Stimulated activated naive CD8-positive, alpha-beta T cell treated with anti-CD3 and anti-CD28 coated beads, Interleukin-15, amount 100 ng/mL, for 72 hours (primary cell): ENCODE measurements at regions not wholly inside any gene's neighbourhood (a gene's known extent, or its start where the extent isn't known, plus 50 kb on each side); places are given as distances from the start of the nearest gene placed in this dataset.

Source experiments
- ATAC-seq: fragments of 150-1000 bp; cut with Tn5 transposase; 2 replicates; pipeline ENCODE4 v1.10.0; 2021; ENCODE audit warnings: mild to moderate bottlenecking, moderate library complexity
- DNase-seq, 2 donors: peaks; one replicate each; pipeline ENCODE4 v3.0.0; 2021 to 2022
- H3K27ac Mint-ChIP-seq, 2 donors: one replicate each; pipeline ENCODE4 v1.8.0; 2022; ENCODE audit warnings: mild to moderate bottlenecking in 2 of 2, mixed read lengths in 2 of 2, moderate library complexity in 2 of 2
- H3K27me3 Mint-ChIP-seq: one replicate; pipeline ENCODE4 v1.8.0; 2022; ENCODE audit warnings: mixed read lengths
- H3K4me1 Mint-ChIP-seq: one replicate; pipeline ENCODE4 v1.8.0; 2022; ENCODE audit warnings: mild to moderate bottlenecking, mixed read lengths
- H3K4me3 Mint-ChIP-seq, 2 donors: one replicate each; pipeline ENCODE4 v1.8.0; 2022; ENCODE audit warnings: mild to moderate bottlenecking in 2 of 2, mixed read lengths in 2 of 2, moderate library complexity in 1 of 2
- H3K9me3 Mint-ChIP-seq, 2 donors: one replicate each; pipeline ENCODE4 v1.8.0; 2022; ENCODE audit warnings: mixed read lengths in 2 of 2

- no peaks in the 10 kb centered on the region for H3K4me1 Mint-ChIP-seq
- H3K4me3 Mint-ChIP-seq = no peak overlapping the region
- ATAC-seq = no peak
- no peak for DNase-seq
- H3K9me3 Mint-ChIP-seq = peaks cover 0 to 22% of the 10 kb centered on the region in 2 donors
- H3K27me3 Mint-ChIP-seq = no peaks in the 10 kb centered on the region
- peak overlapping the region in 1 of 2 donors; percentile 61 for H3K27ac Mint-ChIP-seq
Measured at GRCh38 chr9:108664309-108665255, 191.2 kb downstream of the ACTL7B start.

GRCh38 chr9:108663422-108663821 lies 192.4 kb downstream of the ACTL7B start:
- Mint-ChIP-seq H3K27ac (no peak overlapping the region), H3K9me3 (peaks cover 9 to 34% of the 10 kb centered on the region in 2 donors), H3K27me3 (no peaks in the 10 kb centered on the region), H3K4me3 (no peak overlapping the region), H3K4me1 (no peaks in the 10 kb centered on the region)
- DNase-seq (no peak), ATAC-seq (no peak)

GRCh38 chr9:108662956-108663355 lies 192.8 kb downstream of the ACTL7B start:
- Mint-ChIP-seq H3K9me3 (peaks cover 9 to 33% of the 10 kb centered on the region in 2 donors), H3K4me3 (no peak overlapping the region)

GRCh38 chr9:108662091-108662875 lies 193.5 kb downstream of the ACTL7B start:
- no peak for ATAC-seq
- H3K4me1 Mint-ChIP-seq = no peaks in the 10 kb centered on the region
- H3K27me3 Mint-ChIP-seq = no peaks in the 10 kb centered on the region
- H3K4me3 Mint-ChIP-seq = no peak overlapping the region
- no peak for DNase-seq
- no peak overlapping the region for H3K27ac Mint-ChIP-seq
- H3K9me3 Mint-ChIP-seq = peaks cover 9 to 27% of the 10 kb centered on the region in 2 donors

More at GRCh38 chr9:108662956-108663355, 192.8 kb downstream of the ACTL7B start:
- DNase-seq = no peak
- H3K4me1 Mint-ChIP-seq = no peaks in the 10 kb centered on the region
- no peaks in the 10 kb centered on the region for H3K27me3 Mint-ChIP-seq
- H3K27ac Mint-ChIP-seq = no peak overlapping the region
- ATAC-seq = no peak

GRCh38 chr9:108656566-108656965 lies 199.2 kb downstream of the ACTL7B start:
- Mint-ChIP-seq H3K4me3 (no peak overlapping the region), H3K27ac (no peak overlapping the region), H3K4me1 (no peaks in the 10 kb centered on the region), H3K27me3 (no peaks in the 10 kb centered on the region), H3K9me3 (peaks cover 9 to 27% of the 10 kb centered on the region in 2 donors)
- DNase-seq (no peak), ATAC-seq (no peak)

- Mint-ChIP-seq H3K9me3 (peaks cover 9 to 25% of the 10 kb centered on the region in 2 donors), H3K4me1 (no peaks in the 10 kb centered on the region), H3K4me3 (no peak overlapping the region), H3K27me3 (peaks cover 2% of the 10 kb centered on the region), H3K27ac (no peak overlapping the region)
- no peak for DNase-seq
- no peak for ATAC-seq
Measured at GRCh38 chr9:108655818-108656217, 200.0 kb downstream of the ACTL7B start.

GRCh38 chr9:108654566-108654965 lies 201.2 kb downstream of the ACTL7B start:
- Mint-ChIP-seq H3K9me3 (peaks cover 9 to 13% of the 10 kb centered on the region in 2 donors), H3K27ac (no peak overlapping the region), H3K4me1 (no peaks in the 10 kb centered on the region), H3K27me3 (peaks cover 7% of the 10 kb centered on the region), H3K4me3 (no peak overlapping the region)
- ATAC-seq (no peak), DNase-seq (no peak)

- no peak overlapping the region for H3K4me3 Mint-ChIP-seq
- no peaks in the 10 kb centered on the region for H3K9me3 Mint-ChIP-seq
- DNase-seq = no peak
- no peaks in the 10 kb centered on the region for H3K4me1 Mint-ChIP-seq
- ATAC-seq = no peak
- no peak overlapping the region for H3K27ac Mint-ChIP-seq
- peaks cover 7% of the 10 kb centered on the region for H3K27me3 Mint-ChIP-seq
Measured at GRCh38 chr9:108652851-108653250, 202.9 kb downstream of the ACTL7B start.

GRCh38 chr9:108650826-108651225 lies 205.0 kb downstream of the ACTL7B start:
- ATAC-seq (no peak), DNase-seq (no peak)
- Mint-ChIP-seq H3K9me3 (no peaks in the 10 kb centered on the region), H3K4me1 (no peaks in the 10 kb centered on the region), H3K27me3 (peaks cover 7% of the 10 kb centered on the region), H3K27ac (no peak overlapping the region), H3K4me3 (no peak overlapping the region)

- no peak for DNase-seq
- Mint-ChIP-seq H3K27ac (no peak overlapping the region), H3K27me3 (peaks cover 2% of the 10 kb centered on the region), H3K4me1 (no peaks in the 10 kb centered on the region), H3K4me3 (no peak overlapping the region), H3K9me3 (peaks cover 8 to 9% of the 10 kb centered on the region in 2 donors)
- no peak for ATAC-seq
Measured at GRCh38 chr9:108645520-108645919, 210.3 kb downstream of the ACTL7B start.

GRCh38 chr9:108643731-108644510 lies 211.9 kb downstream of the ACTL7B start:
- ATAC-seq (no peak), DNase-seq (no peak)
- H3K4me3 Mint-ChIP-seq = no peak overlapping the region
- H3K4me1 Mint-ChIP-seq = no peaks in the 10 kb centered on the region
- peaks cover 8 to 9% of the 10 kb centered on the region in 2 donors for H3K9me3 Mint-ChIP-seq
- no peak overlapping the region for H3K27ac Mint-ChIP-seq
- no peaks in the 10 kb centered on the region for H3K27me3 Mint-ChIP-seq

- peaks cover 8 to 9% of the 10 kb centered on the region in 2 donors for H3K9me3 Mint-ChIP-seq
- ATAC-seq = no peak
- no peaks in the 10 kb centered on the region for H3K4me1 Mint-ChIP-seq
- H3K4me3 Mint-ChIP-seq = no peak overlapping the region
- DNase-seq = no peak
- no peaks in the 10 kb centered on the region for H3K27me3 Mint-ChIP-seq
- H3K27ac Mint-ChIP-seq = no peak overlapping the region
Measured at GRCh38 chr9:108642871-108643270, 212.9 kb downstream of the ACTL7B start.

GRCh38 chr9:108640230-108640629 lies 215.6 kb downstream of the ACTL7B start:
- H3K4me3 Mint-ChIP-seq = no peak overlapping the region
- ATAC-seq = no peak
- peaks cover 8 to 9% of the 10 kb centered on the region in 2 donors for H3K9me3 Mint-ChIP-seq
- H3K4me1 Mint-ChIP-seq = no peaks in the 10 kb centered on the region
- H3K27ac Mint-ChIP-seq = no peak overlapping the region
- H3K27me3 Mint-ChIP-seq = no peaks in the 10 kb centered on the region
- no peak for DNase-seq

- Mint-ChIP-seq H3K27ac (no peak overlapping the region), H3K4me1 (no peaks in the 10 kb centered on the region), H3K27me3 (no peaks in the 10 kb centered on the region), H3K4me3 (no peak overlapping the region), H3K9me3 (peaks cover 8 to 9% of the 10 kb centered on the region in 2 donors)
- ATAC-seq (no peak), DNase-seq (no peak)
Measured at GRCh38 chr9:108639696-108640095, 216.1 kb downstream of the ACTL7B start.

GRCh38 chr9:108639091-108639490 lies 216.7 kb downstream of the ACTL7B start:
- H3K27me3 Mint-ChIP-seq = no peaks in the 10 kb centered on the region
- no peak overlapping the region for H3K4me3 Mint-ChIP-seq
- no peak overlapping the region for H3K27ac Mint-ChIP-seq
- DNase-seq (no peak), ATAC-seq (no peak)
- H3K4me1 Mint-ChIP-seq = no peaks in the 10 kb centered on the region
- peaks cover 2 to 3% of the 10 kb centered on the region in 2 donors for H3K9me3 Mint-ChIP-seq
